ENCODE measurements at regions not wholly inside any gene's neighbourhood (a gene's known extent, or its start where the extent isn't known, plus 50 kb on each side); places are given as distances from the start of the nearest gene placed in this dataset.
"Not testable (repeated sequence)": the region's sequence is repeated elsewhere in the genome, so short reads cannot be mapped to it uniquely, and the experiment has no call there.

DNA sequence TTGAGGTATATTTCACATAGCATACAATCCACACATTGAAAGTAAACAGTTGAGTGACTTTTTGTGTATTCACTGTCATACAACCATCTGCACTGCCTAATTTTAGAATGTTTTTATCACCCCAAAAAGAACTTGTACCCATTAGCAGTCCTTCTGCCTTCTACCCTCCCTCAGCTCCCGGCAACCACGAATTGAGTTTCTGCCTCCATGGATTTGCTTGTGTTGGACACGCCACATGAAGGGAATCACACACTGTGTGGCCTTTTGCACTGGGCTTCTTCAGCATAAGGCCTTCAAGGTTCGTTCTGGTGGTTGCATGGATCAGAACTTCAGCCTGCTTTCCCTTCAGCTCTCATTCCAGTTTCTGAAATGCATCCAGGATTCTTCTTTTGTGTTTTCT is 82.5 kb downstream of the CRYBB2 start:
- not testable (repeated sequence) for TF ChIP-seq FOS (IDR thresholded peaks at IDR 0.05; ENCODE audit: borderline replicate concordance, insufficient read depth, low read length); POLR2AphosphoS5 (IDR thresholded peaks at IDR 0.05; ENCODE audit: insufficient read depth, low read depth, low read length); POLR2A (IDR thresholded peaks at IDR 0.05; ENCODE audit: low read depth, low read length)
- TF ChIP-seq, protein P1, sequence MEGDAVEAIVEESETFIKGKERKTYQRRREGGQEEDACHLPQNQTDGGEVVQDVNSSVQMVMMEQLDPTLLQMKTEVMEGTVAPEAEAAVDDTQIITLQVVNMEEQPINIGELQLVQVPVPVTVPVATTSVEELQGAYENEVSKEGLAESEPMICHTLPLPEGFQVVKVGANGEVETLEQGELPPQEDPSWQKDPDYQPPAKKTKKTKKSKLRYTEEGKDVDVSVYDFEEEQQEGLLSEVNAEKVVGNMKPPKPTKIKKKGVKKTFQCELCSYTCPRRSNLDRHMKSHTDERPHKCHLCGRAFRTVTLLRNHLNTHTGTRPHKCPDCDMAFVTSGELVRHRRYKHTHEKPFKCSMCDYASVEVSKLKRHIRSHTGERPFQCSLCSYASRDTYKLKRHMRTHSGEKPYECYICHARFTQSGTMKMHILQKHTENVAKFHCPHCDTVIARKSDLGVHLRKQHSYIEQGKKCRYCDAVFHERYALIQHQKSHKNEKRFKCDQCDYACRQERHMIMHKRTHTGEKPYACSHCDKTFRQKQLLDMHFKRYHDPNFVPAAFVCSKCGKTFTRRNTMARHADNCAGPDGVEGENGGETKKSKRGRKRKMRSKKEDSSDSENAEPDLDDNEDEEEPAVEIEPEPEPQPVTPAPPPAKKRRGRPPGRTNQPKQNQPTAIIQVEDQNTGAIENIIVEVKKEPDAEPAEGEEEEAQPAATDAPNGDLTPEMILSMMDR (IDR thresholded peaks at IDR 0.05; ENCODE audit: extremely low read depth in 1 of 2, insufficient read depth in 1 of 2, low read depth in 1 of 2, low read length in 2 of 2) = not testable (repeated sequence)
